A673 (cell line): ENCODE measurements at regions not wholly inside any gene's neighbourhood (a gene's known extent, or its start where the extent isn't known, plus 50 kb on each side); places are given as distances from the start of the nearest gene placed in this dataset.

Experiments
- BruUV-seq: library from RNA; stranded (reverse); fragments of 400-500 nt; replicated peaks from 2 replicates; lab custom pipeline; 2021; lab: Mats Ljungman, UMichigan
- CTCF ChIA-PET: fragments of 300-600 bp; sonication (Branson Sonifier 250); formaldehyde crosslinking; loops from one replicate; lab custom pipeline; 2022; ENCODE audit warnings: antibody characterized with exemption; lab: Charles Lee
- POLR2A ChIA-PET: fragments of 300-600 bp; sonication (Branson Sonifier 250); formaldehyde crosslinking; loops from one replicate; lab custom pipeline; 2022; ENCODE audit warnings: antibody characterized with exemption; ENCODE audit not compliant: low non-redundant PET; lab: Charles Lee
- DNase-seq: peaks from one replicate; pipeline ENCODE4 v3.0.0-alpha.2; 2015; ENCODE audit warnings: low spot score
- H3K27ac ChIP-seq: fragments of 200-600 bp; sonication (generic); 2 replicates; pipeline ENCODE4 v1.5.1; 2016; ENCODE audit warnings: mixed run types, low read depth, mild to moderate bottlenecking, mixed read lengths, antibody characterized with exemption, low read length; ENCODE audit not compliant: poor library complexity, severe bottlenecking
- H3K27me3 ChIP-seq: fragments of 200-600 bp; sonication (generic); replicated peaks from 2 replicates; pipeline ENCODE4 v1.6.1; 2017; ENCODE audit warnings: mixed run types, low read depth, mild to moderate bottlenecking, mixed read lengths, antibody characterized with exemption, low read length; ENCODE audit not compliant: insufficient read depth, poor library complexity
- H3K36me3 ChIP-seq: fragments of 200-600 bp; sonication (generic); 2 replicates; pipeline ENCODE4 v1.6.1; 2016; ENCODE audit warnings: mixed run types, mild to moderate bottlenecking, mixed read lengths, antibody characterized with exemption, low read length; ENCODE audit not compliant: insufficient read depth, poor library complexity, severe bottlenecking
- H3K4me1 ChIP-seq: fragments of 200-600 bp; sonication (generic); 2 replicates; pipeline ENCODE4 v1.6.1; 2017; ENCODE audit warnings: mixed run types, mild to moderate bottlenecking, mixed read lengths, antibody characterized with exemption, low read length; ENCODE audit not compliant: insufficient read depth, poor library complexity, severe bottlenecking
- H3K4me3 ChIP-seq: fragments of 200-600 bp; sonication (generic); 2 replicates; pipeline ENCODE4 v1.5.1; 2016; ENCODE audit warnings: low read depth, mixed run types, mild to moderate bottlenecking, mixed read lengths, low read length; ENCODE audit not compliant: poor library complexity, severe bottlenecking
- H3K9me3 ChIP-seq: fragments of 200-600 bp; sonication (generic); 2 replicates; pipeline ENCODE4 v1.6.1; 2016; ENCODE audit warnings: mixed run types, low read depth, mild to moderate bottlenecking, mixed read lengths, antibody characterized with exemption, low read length; ENCODE audit not compliant: poor library complexity, severe bottlenecking
- EZH2 ChIP-seq: fragments of 200-600 bp; sonication (generic); IDR thresholded peaks from 2 replicates; pipeline ENCODE4 v1.6.1; 2017; ENCODE audit warnings: borderline replicate concordance, low read depth, mild to moderate bottlenecking, mixed read lengths, antibody characterized with exemption, low read length; ENCODE audit not compliant: poor library complexity, severe bottlenecking
- intact Hi-C: fragments of 100-400 bp; cut with micrococcal nuclease; formaldehyde crosslinking; loops from one replicate; pipeline ENCODE4 v1.10.0; 2022; ENCODE audit not compliant: unreplicated experiment
- TF ChIP-seq, protein P1 (sequence below): fragments of 300-800, 200-600 bp; sonication (generic); conservative IDR thresholded peaks from 2 replicates; pipeline ENCODE4 v1.5.1; 2017; ENCODE audit warnings: low read depth, mild to moderate bottlenecking, antibody characterized with exemption, low read length, moderate library complexity, mixed read lengths

DNA sequence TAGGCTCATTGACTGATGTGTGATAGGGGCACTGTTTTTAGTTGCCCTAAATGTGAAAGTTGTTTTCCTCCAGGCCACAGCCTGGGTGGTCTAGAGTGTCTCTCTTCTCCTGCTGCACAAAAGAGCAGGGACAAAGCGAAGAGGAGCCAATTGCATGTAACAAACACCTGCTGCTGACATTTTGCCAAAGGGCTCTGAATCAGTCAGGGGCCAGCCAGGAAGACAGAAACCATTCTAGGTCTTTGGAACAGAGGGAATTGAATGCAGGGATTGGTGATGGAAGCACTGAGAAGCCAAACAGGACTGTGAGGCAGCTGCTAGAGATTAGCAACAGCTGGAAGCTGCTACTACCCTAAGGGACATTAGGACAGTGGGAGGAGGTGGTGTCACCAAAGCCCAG lies 185.3 kb upstream of the POU3F1 start:
- TF ChIP-seq, protein P1, sequence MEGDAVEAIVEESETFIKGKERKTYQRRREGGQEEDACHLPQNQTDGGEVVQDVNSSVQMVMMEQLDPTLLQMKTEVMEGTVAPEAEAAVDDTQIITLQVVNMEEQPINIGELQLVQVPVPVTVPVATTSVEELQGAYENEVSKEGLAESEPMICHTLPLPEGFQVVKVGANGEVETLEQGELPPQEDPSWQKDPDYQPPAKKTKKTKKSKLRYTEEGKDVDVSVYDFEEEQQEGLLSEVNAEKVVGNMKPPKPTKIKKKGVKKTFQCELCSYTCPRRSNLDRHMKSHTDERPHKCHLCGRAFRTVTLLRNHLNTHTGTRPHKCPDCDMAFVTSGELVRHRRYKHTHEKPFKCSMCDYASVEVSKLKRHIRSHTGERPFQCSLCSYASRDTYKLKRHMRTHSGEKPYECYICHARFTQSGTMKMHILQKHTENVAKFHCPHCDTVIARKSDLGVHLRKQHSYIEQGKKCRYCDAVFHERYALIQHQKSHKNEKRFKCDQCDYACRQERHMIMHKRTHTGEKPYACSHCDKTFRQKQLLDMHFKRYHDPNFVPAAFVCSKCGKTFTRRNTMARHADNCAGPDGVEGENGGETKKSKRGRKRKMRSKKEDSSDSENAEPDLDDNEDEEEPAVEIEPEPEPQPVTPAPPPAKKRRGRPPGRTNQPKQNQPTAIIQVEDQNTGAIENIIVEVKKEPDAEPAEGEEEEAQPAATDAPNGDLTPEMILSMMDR, result no peak
- TF ChIP-seq EZH2, result no peak
- CTCF ChIA-PET, result no interaction called here

DNA sequence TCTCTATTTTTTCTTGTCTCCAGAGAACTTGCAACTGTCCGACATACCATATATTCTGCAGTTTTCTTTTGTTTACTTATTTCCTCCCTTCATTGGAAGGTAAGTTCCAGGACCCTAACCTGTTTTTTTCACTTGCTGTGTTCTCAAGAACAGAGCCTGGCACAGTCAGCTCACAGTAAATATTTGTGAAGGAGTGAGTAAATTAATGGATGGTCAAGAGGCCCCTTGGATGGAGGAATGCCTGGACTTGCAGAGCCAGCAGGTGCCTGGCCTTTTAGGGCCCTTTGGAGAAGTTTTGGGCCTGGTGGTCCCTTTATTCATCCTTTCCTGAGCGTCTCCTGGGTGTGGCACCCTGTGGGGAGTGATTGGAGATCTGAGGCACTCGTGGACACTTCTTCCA lies 182.1 kb upstream of the POU3F1 start:
- ChIA-PET POLR2A (no interaction called here), CTCF (no interaction called here)
- Histone ChIP-seq H3K9me3 (no peaks in the 10 kb centered on the region), H3K4me1 (no peaks in the 10 kb centered on the region), H3K4me3 (no peak overlapping the region), H3K27ac (no peak overlapping the region), H3K36me3 (no peaks in the 10 kb centered on the region), H3K27me3 (no peaks in the 10 kb centered on the region)
- DNase-seq, result no peak
- TF ChIP-seq EZH2, result no peak
- TF ChIP-seq, protein P1, result no peak
- intact Hi-C loops, result no loop called here
- BruUV-seq, result no TSS peak

More for the DNA sequence above, 185.3 kb upstream of the POU3F1 start:
- BruUV-seq, result no TSS peak
- no peaks in the 10 kb centered on the region for H3K36me3 ChIP-seq
- no peaks in the 10 kb centered on the region for H3K4me1 ChIP-seq
- POLR2A ChIA-PET, result no interaction called here
- intact Hi-C loops, result no loop called here
- H3K9me3 ChIP-seq, result no peaks in the 10 kb centered on the region
- no peaks in the 10 kb centered on the region for H3K27me3 ChIP-seq
- H3K4me3 ChIP-seq, result no peak overlapping the region
- no peak for DNase-seq
- H3K27ac ChIP-seq, result no peak overlapping the region

DNA sequence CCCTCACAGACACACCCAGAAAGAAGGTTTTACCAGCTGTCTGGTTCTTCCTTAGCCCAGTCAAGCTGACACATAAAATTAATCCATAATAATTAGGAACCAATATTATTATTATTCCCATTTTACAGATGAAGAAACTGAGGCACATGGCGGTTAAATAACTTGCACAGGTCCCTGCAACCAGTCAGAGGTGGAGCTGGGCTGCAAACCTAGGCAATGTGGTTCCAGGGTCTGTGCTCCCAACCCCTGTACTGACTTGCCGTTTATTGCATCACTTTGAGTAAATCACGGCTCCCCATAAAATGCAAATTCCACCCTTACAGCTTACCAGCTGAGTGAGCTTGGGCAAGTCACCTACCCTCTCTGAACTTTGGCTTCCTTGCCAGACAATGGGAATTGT lies 179.2 kb upstream of the POU3F1 start:
- no peaks in the 10 kb centered on the region for H3K4me1 ChIP-seq
- ChIA-PET POLR2A (interaction anchor here (0.6 kb wide), 1 partner anchor 12 kb away, joined by 4 read pairs; no protein-coding TSS in a partner anchor), CTCF (no interaction called here)
- no peaks in the 10 kb centered on the region for H3K9me3 ChIP-seq
- H3K4me3 ChIP-seq, result no peak overlapping the region
- no peak overlapping the region for H3K27ac ChIP-seq
- intact Hi-C loops, result no loop called here
- DNase-seq, result no peak
- no peaks in the 10 kb centered on the region for H3K27me3 ChIP-seq
- TF ChIP-seq, protein P1, result no peak
- TF ChIP-seq EZH2, result no peak
- no TSS peak for BruUV-seq
- no peaks in the 10 kb centered on the region for H3K36me3 ChIP-seq
